SK-N-SH treated with all-trans-retinoic acid at 6 μM for 48 hours (cell line): ENCODE measurements at regions not wholly inside any gene's neighbourhood (a gene's known extent, or its start where the extent isn't known, plus 50 kb on each side); places are given as distances from the start of the nearest gene placed in this dataset.

Experiments used
- ATAC-seq: fragments of 200-7000 bp; cut with Tn5 transposase; 3 replicates; pipeline ENCODE4 v1.9.1; 2020; ENCODE audit warnings: mild to moderate bottlenecking, moderate library complexity
- BACH2 ChIP-seq: fragments of 250-450 bp; sonication (Bioruptor Pico); IDR thresholded peaks from 2 replicates; pipeline ENCODE4 v1.9.0; 2021; ENCODE audit warnings: mild to moderate bottlenecking, borderline replicate concordance
- ESRRG ChIP-seq: fragments of 250-450 bp; sonication (Bioruptor Pico); IDR thresholded peaks from 2 replicates; pipeline ENCODE4 v1.6.1; 2021; ENCODE audit warnings: mild to moderate bottlenecking
- GLIS3 ChIP-seq: fragments of 250-450 bp; sonication (Bioruptor Pico); IDR thresholded peaks from 2 replicates; pipeline ENCODE4 v1.5.0; 2020; ENCODE audit warnings: mild to moderate bottlenecking, moderate library complexity
- OSR1 ChIP-seq: fragments of 250-450 bp; sonication (Bioruptor Pico); IDR thresholded peaks from 2 replicates; pipeline ENCODE4 v1.8.0; 2022; ENCODE audit warnings: moderate library complexity, mild to moderate bottlenecking, inconsistent platforms
- PPARA ChIP-seq: fragments of 250-450 bp; sonication (Bioruptor Pico); IDR thresholded peaks from 2 replicates; pipeline ENCODE4 v1.5.0; 2020; ENCODE audit warnings: mild to moderate bottlenecking, borderline replicate concordance
- RARB ChIP-seq: fragments of 250-450 bp; sonication (Bioruptor Pico); IDR thresholded peaks from 2 replicates; pipeline ENCODE4 v1.8.0; 2021; ENCODE audit warnings: mild to moderate bottlenecking, moderate library complexity
- SNAI2 ChIP-seq: fragments of 250-450 bp; sonication (Bioruptor Pico); IDR thresholded peaks from 2 replicates; pipeline ENCODE4 v1.5.0; 2020; ENCODE audit warnings: mild to moderate bottlenecking, moderate library complexity
- TCF4 ChIP-seq: fragments of 250-450 bp; sonication (Bioruptor Pico); IDR thresholded peaks from 2 replicates; pipeline ENCODE4 v1.8.0; 2021; ENCODE audit warnings: mild to moderate bottlenecking, moderate library complexity, borderline replicate concordance
- ZC3H10 ChIP-seq: fragments of 250-450 bp; sonication (Bioruptor Pico); IDR thresholded peaks from 2 replicates; pipeline ENCODE4 v1.5.1; 2021; ENCODE audit warnings: mild to moderate bottlenecking, moderate library complexity
- ZFP3 ChIP-seq: fragments of 250-450 bp; sonication (Bioruptor Pico); IDR thresholded peaks from 2 replicates; pipeline ENCODE4 v1.5.0; 2020; ENCODE audit warnings: mild to moderate bottlenecking, moderate library complexity
- ZNF565 ChIP-seq: fragments of 450-650 bp; formaldehyde crosslinking; conservative IDR thresholded peaks from 2 replicates; pipeline ENCODE4 v1.5.0; 2020; ENCODE audit warnings: low read depth, mild to moderate bottlenecking, moderate library complexity
- ZNF70 ChIP-seq: fragments of 450-650 bp; formaldehyde crosslinking; IDR thresholded peaks from 2 replicates; pipeline ENCODE4 v1.5.0; 2020; ENCODE audit warnings: mild to moderate bottlenecking, moderate library complexity
- ZNF8 ChIP-seq: fragments of 450-650 bp; formaldehyde crosslinking; IDR thresholded peaks from 2 replicates; pipeline ENCODE4 v1.5.0; 2020; ENCODE audit warnings: mild to moderate bottlenecking, moderate library complexity
- TF ChIP-seq, protein P1 (sequence below): fragments of 250-450 bp; sonication (Bioruptor Pico); IDR thresholded peaks from 2 replicates; pipeline ENCODE4 v1.8.0; 2020; ENCODE audit warnings: mild to moderate bottlenecking, moderate library complexity, borderline replicate concordance
- TF ChIP-seq, protein P2 (sequence below): fragments of 250-450 bp; sonication (Bioruptor Pico); IDR thresholded peaks from 2 replicates; pipeline ENCODE4 v1.8.0; 2021; ENCODE audit warnings: low read depth, mild to moderate bottlenecking, moderate library complexity, borderline replicate concordance
- TF ChIP-seq, protein P3 (sequence below): fragments of 250-450 bp; sonication (Bioruptor Pico); IDR thresholded peaks from 2 replicates; pipeline ENCODE4 v1.5.0; 2020; ENCODE audit warnings: mild to moderate bottlenecking, moderate library complexity
- TF ChIP-seq, protein P4 (sequence below): fragments of 250-450 bp; sonication (Bioruptor Pico); IDR thresholded peaks from 2 replicates; pipeline ENCODE4 v1.5.1; 2020; ENCODE audit warnings: low read depth, mild to moderate bottlenecking, moderate library complexity
- TF ChIP-seq, protein P5 (sequence below): fragments of 250-450 bp; sonication (Bioruptor Pico); IDR thresholded peaks from 2 replicates; pipeline ENCODE4 v1.5.1; 2021; ENCODE audit warnings: mild to moderate bottlenecking, moderate library complexity

DNA sequence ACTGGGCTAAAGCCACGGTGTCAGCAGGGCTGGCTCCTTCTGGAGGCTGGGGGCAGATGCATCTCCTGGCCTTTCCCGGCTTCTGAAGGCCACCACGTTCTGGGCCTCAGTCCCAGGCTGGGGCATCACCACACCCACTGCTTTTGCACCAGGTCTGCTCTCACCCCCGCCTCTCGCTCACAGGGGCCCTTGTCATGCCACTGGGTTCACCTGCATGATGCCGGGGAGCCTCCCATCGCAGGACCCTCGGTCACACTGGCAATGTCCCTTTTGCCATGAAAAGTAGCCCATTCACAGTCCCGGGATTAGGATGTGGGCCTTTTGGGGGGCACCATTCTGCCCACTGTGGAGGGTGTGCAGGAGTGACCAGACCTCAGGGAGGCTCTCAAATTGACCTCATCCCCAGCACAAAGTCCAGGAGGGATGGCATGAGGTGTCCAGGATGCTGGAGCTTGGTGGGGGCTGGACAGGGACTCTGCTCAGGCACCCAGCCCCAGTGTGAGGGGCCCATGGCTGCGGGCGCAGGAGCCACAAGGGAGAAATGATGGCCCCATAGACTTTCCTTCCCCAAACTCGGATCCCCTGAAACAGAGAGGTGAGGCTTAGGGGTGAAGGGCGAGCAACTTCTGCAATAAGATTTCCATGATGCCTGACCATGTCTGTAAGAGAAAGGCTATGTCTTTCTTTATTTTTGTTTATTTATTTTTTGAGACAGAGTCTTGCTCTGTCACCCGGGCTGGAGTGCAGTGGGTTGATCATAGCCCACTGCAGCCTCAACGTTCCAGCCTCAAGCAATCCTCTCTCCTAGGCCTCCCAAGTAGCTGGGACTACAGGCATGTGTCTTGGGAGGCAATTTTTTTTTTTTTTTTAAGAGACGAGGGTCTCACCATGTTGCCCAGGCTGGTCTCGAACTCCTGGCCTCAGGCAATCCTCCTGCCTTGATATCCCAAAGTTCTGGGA is 189.1 kb downstream of the GOLGA6L6 start:
- ATAC-seq = no peak
- TF ChIP-seq, protein P1, sequence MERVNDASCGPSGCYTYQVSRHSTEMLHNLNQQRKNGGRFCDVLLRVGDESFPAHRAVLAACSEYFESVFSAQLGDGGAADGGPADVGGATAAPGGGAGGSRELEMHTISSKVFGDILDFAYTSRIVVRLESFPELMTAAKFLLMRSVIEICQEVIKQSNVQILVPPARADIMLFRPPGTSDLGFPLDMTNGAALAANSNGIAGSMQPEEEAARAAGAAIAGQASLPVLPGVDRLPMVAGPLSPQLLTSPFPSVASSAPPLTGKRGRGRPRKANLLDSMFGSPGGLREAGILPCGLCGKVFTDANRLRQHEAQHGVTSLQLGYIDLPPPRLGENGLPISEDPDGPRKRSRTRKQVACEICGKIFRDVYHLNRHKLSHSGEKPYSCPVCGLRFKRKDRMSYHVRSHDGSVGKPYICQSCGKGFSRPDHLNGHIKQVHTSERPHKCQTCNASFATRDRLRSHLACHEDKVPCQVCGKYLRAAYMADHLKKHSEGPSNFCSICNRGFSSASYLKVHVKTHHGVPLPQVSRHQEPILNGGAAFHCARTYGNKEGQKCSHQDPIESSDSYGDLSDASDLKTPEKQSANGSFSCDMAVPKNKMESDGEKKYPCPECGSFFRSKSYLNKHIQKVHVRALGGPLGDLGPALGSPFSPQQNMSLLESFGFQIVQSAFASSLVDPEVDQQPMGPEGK = no peak
- TF ChIP-seq, protein P2, sequence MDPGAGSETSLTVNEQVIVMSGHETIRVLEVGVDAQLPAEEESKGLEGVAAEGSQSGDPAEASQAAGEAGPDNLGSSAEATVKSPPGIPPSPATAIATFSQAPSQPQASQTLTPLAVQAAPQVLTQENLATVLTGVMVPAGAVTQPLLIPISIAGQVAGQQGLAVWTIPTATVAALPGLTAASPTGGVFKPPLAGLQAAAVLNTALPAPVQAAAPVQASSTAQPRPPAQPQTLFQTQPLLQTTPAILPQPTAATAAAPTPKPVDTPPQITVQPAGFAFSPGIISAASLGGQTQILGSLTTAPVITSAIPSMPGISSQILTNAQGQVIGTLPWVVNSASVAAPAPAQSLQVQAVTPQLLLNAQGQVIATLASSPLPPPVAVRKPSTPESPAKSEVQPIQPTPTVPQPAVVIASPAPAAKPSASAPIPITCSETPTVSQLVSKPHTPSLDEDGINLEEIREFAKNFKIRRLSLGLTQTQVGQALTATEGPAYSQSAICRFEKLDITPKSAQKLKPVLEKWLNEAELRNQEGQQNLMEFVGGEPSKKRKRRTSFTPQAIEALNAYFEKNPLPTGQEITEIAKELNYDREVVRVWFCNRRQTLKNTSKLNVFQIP (CRISPR knock-in tag) = no peak

DNA sequence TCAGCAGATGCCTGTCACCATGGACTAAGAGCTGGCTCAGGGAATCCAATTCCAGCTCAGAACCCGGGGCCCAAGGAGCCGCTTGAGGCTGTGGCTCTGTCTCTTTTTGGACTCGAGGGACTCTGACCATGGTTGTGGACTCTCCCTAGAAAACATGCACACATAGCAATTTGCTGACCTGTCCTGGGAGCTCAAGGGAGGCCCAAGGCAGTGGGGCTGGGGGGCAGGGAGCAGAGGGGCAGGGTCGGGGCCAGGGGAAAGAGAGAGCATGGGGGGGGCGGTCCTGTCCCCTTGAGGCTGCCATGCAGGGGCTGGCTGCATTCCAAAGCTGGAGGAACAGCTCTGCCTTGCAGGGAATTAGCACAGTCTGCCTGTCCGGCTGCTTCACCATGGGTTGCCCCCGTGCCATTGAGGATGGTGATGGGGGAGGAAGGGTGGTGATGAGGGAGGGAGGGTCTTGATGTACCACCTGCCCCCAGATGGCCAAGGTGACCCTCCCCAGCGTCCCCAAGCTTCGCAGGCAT is 190.1 kb downstream of the GOLGA6L6 start:
- TF ChIP-seq, protein P3, sequence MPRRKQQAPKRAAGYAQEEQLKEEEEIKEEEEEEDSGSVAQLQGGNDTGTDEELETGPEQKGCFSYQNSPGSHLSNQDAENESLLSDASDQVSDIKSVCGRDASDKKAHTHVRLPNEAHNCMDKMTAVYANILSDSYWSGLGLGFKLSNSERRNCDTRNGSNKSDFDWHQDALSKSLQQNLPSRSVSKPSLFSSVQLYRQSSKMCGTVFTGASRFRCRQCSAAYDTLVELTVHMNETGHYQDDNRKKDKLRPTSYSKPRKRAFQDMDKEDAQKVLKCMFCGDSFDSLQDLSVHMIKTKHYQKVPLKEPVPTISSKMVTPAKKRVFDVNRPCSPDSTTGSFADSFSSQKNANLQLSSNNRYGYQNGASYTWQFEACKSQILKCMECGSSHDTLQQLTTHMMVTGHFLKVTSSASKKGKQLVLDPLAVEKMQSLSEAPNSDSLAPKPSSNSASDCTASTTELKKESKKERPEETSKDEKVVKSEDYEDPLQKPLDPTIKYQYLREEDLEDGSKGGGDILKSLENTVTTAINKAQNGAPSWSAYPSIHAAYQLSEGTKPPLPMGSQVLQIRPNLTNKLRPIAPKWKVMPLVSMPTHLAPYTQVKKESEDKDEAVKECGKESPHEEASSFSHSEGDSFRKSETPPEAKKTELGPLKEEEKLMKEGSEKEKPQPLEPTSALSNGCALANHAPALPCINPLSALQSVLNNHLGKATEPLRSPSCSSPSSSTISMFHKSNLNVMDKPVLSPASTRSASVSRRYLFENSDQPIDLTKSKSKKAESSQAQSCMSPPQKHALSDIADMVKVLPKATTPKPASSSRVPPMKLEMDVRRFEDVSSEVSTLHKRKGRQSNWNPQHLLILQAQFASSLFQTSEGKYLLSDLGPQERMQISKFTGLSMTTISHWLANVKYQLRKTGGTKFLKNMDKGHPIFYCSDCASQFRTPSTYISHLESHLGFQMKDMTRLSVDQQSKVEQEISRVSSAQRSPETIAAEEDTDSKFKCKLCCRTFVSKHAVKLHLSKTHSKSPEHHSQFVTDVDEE = no peak
- no peak for TF ChIP-seq ZC3H10
- no peak for TF ChIP-seq BACH2 (CRISPR knock-in tag)
- TF ChIP-seq ZNF8 (CRISPR knock-in tag) = no peak
- TF ChIP-seq PPARA (CRISPR knock-in tag) = no peak
- TF ChIP-seq OSR1 (CRISPR knock-in tag) = no peak
- TF ChIP-seq, protein P4, sequence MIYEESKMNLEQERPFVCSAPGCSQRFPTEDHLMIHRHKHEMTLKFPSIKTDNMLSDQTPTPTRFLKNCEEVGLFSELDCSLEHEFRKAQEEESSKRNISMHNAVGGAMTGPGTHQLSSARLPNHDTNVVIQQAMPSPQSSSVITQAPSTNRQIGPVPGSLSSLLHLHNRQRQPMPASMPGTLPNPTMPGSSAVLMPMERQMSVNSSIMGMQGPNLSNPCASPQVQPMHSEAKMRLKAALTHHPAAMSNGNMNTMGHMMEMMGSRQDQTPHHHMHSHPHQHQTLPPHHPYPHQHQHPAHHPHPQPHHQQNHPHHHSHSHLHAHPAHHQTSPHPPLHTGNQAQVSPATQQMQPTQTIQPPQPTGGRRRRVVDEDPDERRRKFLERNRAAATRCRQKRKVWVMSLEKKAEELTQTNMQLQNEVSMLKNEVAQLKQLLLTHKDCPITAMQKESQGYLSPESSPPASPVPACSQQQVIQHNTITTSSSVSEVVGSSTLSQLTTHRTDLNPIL (CRISPR knock-in tag) = no peak
- no peak for TF ChIP-seq ZNF565 (CRISPR knock-in tag)

DNA sequence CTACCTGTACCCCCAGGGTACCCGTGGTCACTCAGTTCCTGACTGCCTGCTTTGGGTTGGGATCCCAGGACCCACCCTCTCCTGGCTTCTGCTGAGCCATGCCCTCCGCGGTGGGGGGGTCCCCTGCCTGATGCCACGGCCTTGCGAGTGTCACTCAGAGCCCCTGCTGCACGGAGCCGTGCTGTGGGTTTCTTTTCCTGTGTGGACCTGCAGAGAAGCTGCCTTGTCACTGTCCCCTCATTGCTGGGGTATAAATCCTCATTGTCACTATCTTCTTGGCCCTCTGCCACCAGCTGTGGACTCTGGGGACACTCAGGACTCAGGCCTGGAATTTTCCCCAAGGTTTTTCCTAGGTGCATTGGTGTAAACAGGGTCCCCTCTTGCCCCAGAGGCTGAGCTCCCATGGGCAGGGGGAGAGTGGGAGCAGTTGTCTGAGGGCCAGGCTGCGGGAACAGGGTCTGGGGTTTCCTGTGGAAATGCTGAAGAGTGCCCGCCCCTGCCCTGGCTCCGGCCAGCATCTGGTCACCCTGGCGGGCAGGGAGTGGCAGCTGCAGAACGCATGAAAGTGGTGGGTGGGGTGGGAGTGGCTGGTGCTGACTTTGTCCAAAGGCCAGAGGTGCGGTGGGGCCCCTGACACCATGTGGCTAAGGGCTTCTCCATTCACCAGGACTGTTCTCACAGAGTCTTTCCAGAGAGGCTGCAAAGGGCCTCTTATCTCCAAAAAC is 191.7 kb downstream of the GOLGA6L6 start:
- ATAC-seq = no peak
- TF ChIP-seq ZC3H10 = no peak
- TF ChIP-seq ZNF70 = no peak
- TF ChIP-seq, protein P3 = no peak
- TF ChIP-seq ESRRG (CRISPR knock-in tag) = no peak
- TF ChIP-seq, protein P1 = no peak
- no peak for TF ChIP-seq ZFP3 (CRISPR knock-in tag)
- no peak for TF ChIP-seq GLIS3 (CRISPR knock-in tag)
- no peak for TF ChIP-seq SNAI2
- no peak for TF ChIP-seq TCF4 (CRISPR knock-in tag)
- TF ChIP-seq ZNF565 (CRISPR knock-in tag) = no peak
- TF ChIP-seq RARB = no peak
- TF ChIP-seq, protein P2 (CRISPR knock-in tag) = no peak
- TF ChIP-seq, protein P5, sequence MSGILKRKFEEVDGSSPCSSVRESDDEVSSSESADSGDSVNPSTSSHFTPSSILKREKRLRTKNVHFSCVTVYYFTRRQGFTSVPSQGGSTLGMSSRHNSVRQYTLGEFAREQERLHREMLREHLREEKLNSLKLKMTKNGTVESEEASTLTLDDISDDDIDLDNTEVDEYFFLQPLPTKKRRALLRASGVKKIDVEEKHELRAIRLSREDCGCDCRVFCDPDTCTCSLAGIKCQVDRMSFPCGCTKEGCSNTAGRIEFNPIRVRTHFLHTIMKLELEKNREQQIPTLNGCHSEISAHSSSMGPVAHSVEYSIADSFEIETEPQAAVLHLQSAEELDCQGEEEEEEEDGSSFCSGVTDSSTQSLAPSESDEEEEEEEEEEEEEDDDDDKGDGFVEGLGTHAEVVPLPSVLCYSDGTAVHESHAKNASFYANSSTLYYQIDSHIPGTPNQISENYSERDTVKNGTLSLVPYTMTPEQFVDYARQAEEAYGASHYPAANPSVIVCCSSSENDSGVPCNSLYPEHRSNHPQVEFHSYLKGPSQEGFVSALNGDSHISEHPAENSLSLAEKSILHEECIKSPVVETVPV (CRISPR knock-in tag) = no peak
- TF ChIP-seq OSR1 (CRISPR knock-in tag) = no peak

More for the DNA sequence above, 190.1 kb downstream of the GOLGA6L6 start:
- ATAC-seq = no peak
